Liver (tissue), 8 donors: ENCODE measurements at regions not wholly inside any gene's neighbourhood (a gene's known extent, or its start where the extent isn't known, plus 50 kb on each side); places are given as distances from the start of the nearest gene placed in this dataset.

ENCODE experiments used
- DNase-seq: peaks from one replicate; pipeline ENCODE4 v3.0.0-alpha.2; 2017; ENCODE audit warnings: low spot score
- H3K27ac ChIP-seq, 2 donors: one replicate each; pipeline ENCODE4 v1.7.0; 2013; ENCODE audit warnings: inconsistent platforms in 2 of 2, low read length in 2 of 2, control low read depth in 1 of 2, low read depth in 1 of 2, mild to moderate bottlenecking in 1 of 2
- H3K27me3 ChIP-seq, 4 donors: one replicate each; pipeline versions ENCODE4 v1.6.1 to v1.7.0; 2013; ENCODE audit warnings: low read length in 3 of 4, inconsistent platforms in 1 of 4, mild to moderate bottlenecking in 1 of 4, moderate library complexity in 1 of 4; ENCODE audit not compliant: control insufficient read depth in 4 of 4, insufficient read depth in 4 of 4
- H3K36me3 ChIP-seq, 4 donors: one replicate each; pipeline versions ENCODE4 v1.6.1 to v1.7.0; 2013; ENCODE audit warnings: low read length in 3 of 4, mild to moderate bottlenecking in 3 of 4, low read depth in 1 of 4, moderate library complexity in 1 of 4; ENCODE audit not compliant: control insufficient read depth in 4 of 4, insufficient read depth in 3 of 4
- H3K4me1 ChIP-seq, 4 donors: one replicate each; pipeline versions ENCODE4 v1.6.1 to v1.7.0; 2013; ENCODE audit warnings: low read length in 3 of 4, mild to moderate bottlenecking in 3 of 4, moderate library complexity in 1 of 4; ENCODE audit not compliant: control insufficient read depth in 4 of 4, insufficient read depth in 4 of 4
- H3K4me3 ChIP-seq, 3 donors: one replicate each; pipeline versions ENCODE4 v1.6.1 to v1.7.0; 2013; ENCODE audit warnings: low read length in 3 of 3, control low read depth in 1 of 3, low read depth in 1 of 3, mild to moderate bottlenecking in 1 of 3
- H3K9ac ChIP-seq, 2 donors: one replicate each; pipeline ENCODE4 v1.7.0; 2013; ENCODE audit warnings: low read length in 2 of 2, mild to moderate bottlenecking in 2 of 2, moderate library complexity in 2 of 2, control low read depth in 1 of 2, low read depth in 1 of 2
- H3K9me3 ChIP-seq, 4 donors: one replicate each; pipeline versions ENCODE4 v1.6.1 to v1.7.0; 2013; ENCODE audit warnings: low read length in 3 of 4; ENCODE audit not compliant: control insufficient read depth in 4 of 4
- ATF3 ChIP-seq: IDR thresholded peaks from 2 replicates; pipeline ENCODE4 v1.6.1; 2016; ENCODE audit warnings: antibody characterized with exemption
- CTCF ChIP-seq: fragments of 150-350 bp; IDR thresholded peaks from 2 replicates; pipeline ENCODE4 v1.5.1; 2017; ENCODE audit warnings: improper control_type of control experiment, low read depth, low read length; ENCODE audit not compliant: missing input control
- EGR1 ChIP-seq, 2 donors: IDR thresholded peaks; 2 replicates each; pipeline ENCODE4 v1.6.1; 2016 to 2018; ENCODE audit warnings: antibody characterized with exemption in 2 of 2, low read depth in 2 of 2
- FOXA1 ChIP-seq: IDR thresholded peaks from 2 replicates; pipeline ENCODE4 v1.6.1; 2016; ENCODE audit warnings: antibody characterized with exemption
- FOXA2 ChIP-seq: IDR thresholded peaks from 2 replicates; pipeline ENCODE4 v1.6.1; 2016; ENCODE audit warnings: antibody characterized with exemption
- GABPA ChIP-seq, 2 donors: IDR thresholded peaks in 1 of 2; conservative IDR thresholded peaks in 1 of 2; 2 replicates each; pipeline ENCODE4 v1.6.1; 2016; ENCODE audit warnings: antibody characterized with exemption in 2 of 2, mild to moderate bottlenecking in 1 of 2, moderate library complexity in 1 of 2
- HNF4A ChIP-seq, 2 donors: conservative IDR thresholded peaks; 2 replicates each; pipeline ENCODE4 v1.6.1; 2016; ENCODE audit warnings: antibody characterized with exemption in 2 of 2, mild to moderate bottlenecking in 2 of 2
- HNF4G ChIP-seq: IDR thresholded peaks from 2 replicates; pipeline ENCODE4 v1.6.1; 2016; ENCODE audit warnings: antibody characterized with exemption
- JUND ChIP-seq, 2 donors: IDR thresholded peaks; 2 replicates each; pipeline ENCODE4 v1.6.1; 2016; ENCODE audit warnings: antibody characterized with exemption in 2 of 2
- MAX ChIP-seq: IDR thresholded peaks from 2 replicates; pipeline ENCODE4 v1.6.1; 2016; ENCODE audit warnings: antibody characterized with exemption
- NR2F2 ChIP-seq: IDR thresholded peaks from 2 replicates; pipeline ENCODE4 v1.6.1; 2016; ENCODE audit warnings: antibody characterized with exemption
- RAD21 ChIP-seq, 2 donors: IDR thresholded peaks; 2 replicates each; pipeline ENCODE4 v1.6.1; 2016; ENCODE audit warnings: antibody characterized with exemption in 2 of 2, mild to moderate bottlenecking in 2 of 2
- REST ChIP-seq: IDR thresholded peaks from 2 replicates; pipeline ENCODE4 v1.6.1; 2016; ENCODE audit warnings: antibody characterized with exemption, mild to moderate bottlenecking
- RXRA ChIP-seq, 2 donors: IDR thresholded peaks; 2 replicates each; pipeline ENCODE4 v1.6.1; 2017 to 2018; ENCODE audit warnings: antibody characterized with exemption in 2 of 2, mild to moderate bottlenecking in 1 of 2
- SP1 ChIP-seq: IDR thresholded peaks from 2 replicates; pipeline ENCODE4 v1.6.1; 2018; ENCODE audit warnings: antibody characterized with exemption, mild to moderate bottlenecking
- TAF1 ChIP-seq: conservative IDR thresholded peaks from 2 replicates; pipeline ENCODE4 v1.6.1; 2016; ENCODE audit warnings: antibody characterized with exemption, mild to moderate bottlenecking
- YY1 ChIP-seq: IDR thresholded peaks from 2 replicates; pipeline ENCODE4 v1.6.1; 2016; ENCODE audit warnings: antibody characterized with exemption, mild to moderate bottlenecking
- ZBTB33 ChIP-seq: IDR thresholded peaks from 2 replicates; pipeline ENCODE4 v1.6.1; 2016; ENCODE audit warnings: antibody characterized with exemption
- WGBS: extraction: QIAGEN DNeasy Blood & Tissue Kit; methylation state at CpG from one replicate; pipeline ENCODE4 v1.1.7; 2013; 5-methylcytosine and 5-hydroxymethylcytosine counted together
- donor health status: healthy.
- donor health status: healthy.
- donor health status: healthy.
- donor health status: healthy.
- donor health status: healthy.

- Histone ChIP-seq H3K9ac (no peak overlapping the region), H3K4me1 (peaks cover 0 to 19% (median 8%) of the 10 kb centered on the region in 4 donors), H3K36me3 (no peaks in the 10 kb centered on the region), H3K27me3 (no peaks in the 10 kb centered on the region), H3K4me3 (no peak overlapping the region), H3K9me3 (no peaks in the 10 kb centered on the region), H3K27ac (no peak overlapping the region)
- DNase-seq = no peak
- TF ChIP-seq RAD21 (IDR thresholded peaks at IDR 0.05) = no peak
- TF ChIP-seq REST = no peak
- no peak for TF ChIP-seq MAX
- no peak for TF ChIP-seq TAF1
- TF ChIP-seq HNF4G = no peak
- TF ChIP-seq YY1 = no peak
- TF ChIP-seq CTCF = no peak
- no peak for TF ChIP-seq NR2F2
- no peak for TF ChIP-seq ZBTB33
- no peak for TF ChIP-seq HNF4A (conservative IDR thresholded peaks at IDR 0.05)
- no peak for TF ChIP-seq RXRA (IDR thresholded peaks at IDR 0.05)
- no peak for TF ChIP-seq ATF3
- TF ChIP-seq JUND (IDR thresholded peaks at IDR 0.05) = no peak
- no peak for TF ChIP-seq FOXA2
- no peak for TF ChIP-seq SP1
- TF ChIP-seq GABPA (IDR thresholded peaks at IDR 0.05 in 1 of 2, conservative IDR thresholded peaks at IDR 0.05 in 1 of 2) = no peak
- TF ChIP-seq EGR1 (IDR thresholded peaks at IDR 0.05; ENCODE audit: low read depth in 2 of 2) = no peak
- TF ChIP-seq FOXA1 = no peak
- WGBS = 96% methylated on average over 1 of the region's 1 CpG
Observed at GRCh38 chr4:81639248-81639647, 167.5 kb upstream of the RASGEF1B start.
